ENCODE measurements at regions not wholly inside any gene's neighbourhood (a gene's known extent, or its start where the extent isn't known, plus 50 kb on each side); places are given as distances from the start of the nearest gene placed in this dataset.

DNA sequence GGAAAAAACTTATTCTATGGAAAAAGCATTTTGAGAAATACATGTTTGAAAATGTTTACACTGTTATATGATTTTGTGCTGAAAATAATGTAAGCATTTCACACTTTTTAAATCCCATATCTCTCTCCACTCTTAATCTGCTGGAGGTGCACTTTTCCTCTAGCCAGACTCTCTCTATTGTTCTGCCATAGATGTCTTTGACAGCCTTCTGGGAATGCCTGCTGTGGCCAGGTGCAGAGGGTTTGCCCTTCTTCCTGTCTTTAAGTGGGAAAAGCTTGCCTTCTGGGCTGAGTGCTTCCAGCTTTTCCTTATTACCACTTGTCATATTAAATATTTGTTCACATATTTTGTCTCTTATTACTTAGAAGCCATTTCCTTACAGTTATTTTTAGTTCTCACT, 60.1 kb upstream of the PPM1H start:
- DNase-seq, result no peak

DNA sequence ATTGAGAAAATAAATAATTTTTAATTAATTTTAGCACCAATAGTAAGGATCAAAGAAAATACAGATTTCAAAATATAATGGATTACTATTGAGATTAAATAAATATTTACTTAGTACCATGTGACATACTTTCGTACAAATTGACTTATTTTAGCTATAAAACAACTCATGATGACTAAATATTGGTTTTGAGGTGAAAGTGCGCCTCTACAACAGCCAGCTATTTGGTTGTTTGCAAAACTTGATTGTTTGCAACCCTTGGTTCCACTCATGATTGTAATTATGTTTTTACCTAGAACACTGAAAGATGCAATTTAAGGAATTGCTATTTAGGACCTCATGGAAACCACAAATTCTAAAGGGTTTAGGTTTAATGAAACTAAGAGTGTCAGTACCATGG, 51.9 kb upstream of the PPM1H start:
- no peak for DNase-seq

All from amygdala (tissue), 56 donors.